Neutrophil (primary cell): ENCODE measurements at regions not wholly inside any gene's neighbourhood (a gene's known extent, or its start where the extent isn't known, plus 50 kb on each side); places are given as distances from the start of the nearest gene placed in this dataset.
"Not testable (repeated sequence)": the region's sequence is repeated elsewhere in the genome, so short reads cannot be mapped to it uniquely, and the experiment has no call there.

Source experiments
- H3K27ac ChIP-seq: fragments of 200-600 bp; sonication (generic); 2 replicates; pipeline ENCODE4 v1.5.1; 2016; ENCODE audit warnings: mild to moderate bottlenecking, moderate library complexity
- H3K27me3 ChIP-seq: fragments of 200-600 bp; sonication (generic); 2 replicates; pipeline ENCODE4 v1.6.0; 2016; ENCODE audit warnings: mild to moderate bottlenecking
- H3K36me3 ChIP-seq: fragments of 200-600 bp; sonication (generic); 2 replicates; pipeline ENCODE4 v1.5.1; 2017
- H3K4me1 ChIP-seq, 2 experiments: fragments of 200-600 bp in 1 of 2; sonication (generic) in 1 of 2; 1 replicate in 1 of 2; 2 replicates in 1 of 2; pipeline versions ENCODE4 v1.5.1 to v1.6.1; 2013 to 2016; ENCODE audit warnings: low read depth in 1 of 2, low read length in 1 of 2, mild to moderate bottlenecking in 1 of 2, moderate library complexity in 1 of 2; ENCODE audit not compliant: control insufficient read depth in 1 of 2, insufficient read depth in 1 of 2
- H3K4me3 ChIP-seq, 2 experiments: fragments of 200-600 bp in 1 of 2; sonication (generic) in 1 of 2; 1 replicate in 1 of 2; 2 replicates in 1 of 2; pipeline ENCODE4 v1.5.1; 2013 to 2016; ENCODE audit warnings: low read depth in 1 of 2, low read length in 1 of 2, mild to moderate bottlenecking in 1 of 2, moderate library complexity in 1 of 2
- H3K9me3 ChIP-seq: fragments of 200-600 bp; sonication (generic); 2 replicates; pipeline ENCODE4 v1.5.1; 2016
- CTCF ChIP-seq: fragments of 200-600 bp; sonication (generic); IDR thresholded peaks from 2 replicates; pipeline ENCODE4 v1.5.1; 2016; ENCODE audit warnings: antibody characterized with exemption

DNA sequence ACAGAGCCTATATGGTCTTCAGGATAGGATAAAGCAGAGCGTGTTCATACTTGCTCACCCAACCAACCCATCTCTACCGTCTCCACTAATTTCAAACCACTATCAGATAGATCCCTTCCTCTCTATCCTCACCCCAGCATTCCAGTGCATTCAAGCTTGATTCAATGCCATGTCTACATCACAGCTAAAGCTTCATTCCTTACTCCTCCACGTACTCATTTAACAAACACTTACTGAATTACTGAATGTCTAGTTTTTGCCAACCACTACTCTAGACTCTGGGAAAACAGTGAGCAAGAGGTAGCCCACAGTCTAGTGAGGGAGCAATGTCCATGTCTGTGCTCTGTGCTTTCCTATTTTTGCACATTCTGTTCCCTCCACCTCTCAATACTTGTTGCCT, 163.5 kb upstream of the MSX2 start:
- no peaks in the 10 kb centered on the region for H3K4me1 ChIP-seq
- H3K27ac ChIP-seq, result no peak overlapping the region
- no peaks in the 10 kb centered on the region for H3K36me3 ChIP-seq
- TF ChIP-seq CTCF, result no peak
- H3K4me3 ChIP-seq, result no peak overlapping the region
- H3K27me3 ChIP-seq, result peaks cover 19% of the 10 kb centered on the region
- no peaks in the 10 kb centered on the region for H3K9me3 ChIP-seq

GRCh38 chr5:174563040-174563439, 161.3 kb upstream of the MSX2 start:
- not testable (repeated sequence) for H3K4me1 ChIP-seq, H3K27ac ChIP-seq, H3K4me3 ChIP-seq, H3K9me3 ChIP-seq, H3K36me3 ChIP-seq
- peaks cover 19% of the 10 kb centered on the region for H3K27me3 ChIP-seq

DNA sequence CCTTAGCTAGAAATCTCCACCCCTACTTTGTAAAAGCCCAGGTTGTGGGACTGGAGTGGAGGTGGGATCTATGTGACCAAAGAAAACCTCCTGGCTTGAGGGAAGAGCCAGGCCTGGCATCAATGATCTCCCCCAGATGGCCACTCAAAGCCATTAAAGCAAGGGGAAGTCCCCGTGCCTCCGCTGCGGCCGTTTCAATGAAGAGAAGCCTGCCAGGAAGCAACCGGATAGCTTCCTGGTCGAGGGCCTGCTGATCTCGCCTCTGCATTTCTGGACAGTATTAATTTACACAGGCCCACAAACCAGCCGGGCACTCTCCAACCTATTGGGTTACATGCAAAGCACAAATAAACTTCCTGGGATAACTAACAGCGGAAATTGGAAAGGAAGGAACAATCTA, 160.5 kb upstream of the MSX2 start:
- H3K4me1 ChIP-seq, result no peaks in the 10 kb centered on the region
- H3K9me3 ChIP-seq, result no peaks in the 10 kb centered on the region
- TF ChIP-seq CTCF, result no peak
- no peak overlapping the region for H3K4me3 ChIP-seq
- no peaks in the 10 kb centered on the region for H3K36me3 ChIP-seq
- H3K27ac ChIP-seq, result no peak overlapping the region
- peaks cover 19% of the 10 kb centered on the region for H3K27me3 ChIP-seq

DNA sequence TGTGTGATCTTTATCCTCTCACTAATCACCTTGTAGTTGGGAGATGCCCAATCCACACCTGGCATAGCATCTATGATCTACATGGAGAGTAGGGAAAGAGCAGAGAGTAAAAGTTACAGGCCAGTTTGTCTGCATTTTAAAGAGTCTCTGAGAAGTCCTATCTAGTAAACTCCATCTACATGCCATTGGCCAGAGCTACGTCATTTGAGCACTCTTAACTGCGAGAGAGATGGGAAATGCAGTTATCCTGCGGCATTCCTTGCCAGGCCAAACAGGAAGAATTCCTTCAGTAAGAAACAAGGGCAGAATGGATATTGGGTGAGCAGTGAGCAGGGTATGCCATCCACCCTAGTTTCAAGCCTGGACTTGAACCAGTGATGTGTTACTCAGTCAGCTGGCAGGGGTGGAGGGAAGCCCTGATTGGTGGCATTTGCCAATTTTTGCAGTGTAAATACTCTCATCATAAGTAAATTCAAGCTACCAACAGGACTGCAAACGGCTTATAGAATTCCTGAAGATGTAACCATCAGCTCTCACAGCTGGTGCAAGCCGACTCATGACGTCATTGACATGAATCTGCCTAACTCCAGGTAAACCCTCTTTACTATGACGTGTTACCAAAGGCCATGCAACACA, 156.8 kb upstream of the MSX2 start:
- TF ChIP-seq CTCF, result no peak
- no peak overlapping the region for H3K4me3 ChIP-seq
- H3K9me3 ChIP-seq, result no peaks in the 10 kb centered on the region
- H3K36me3 ChIP-seq, result no peaks in the 10 kb centered on the region
- no peak overlapping the region for H3K27ac ChIP-seq
- peaks cover 14% of the 10 kb centered on the region for H3K27me3 ChIP-seq
- no peaks in the 10 kb centered on the region for H3K4me1 ChIP-seq

- Histone ChIP-seq H3K27ac (no peak overlapping the region), H3K27me3 (peaks cover 34% of the 10 kb centered on the region), H3K36me3 (no peaks in the 10 kb centered on the region), H3K9me3 (no peaks in the 10 kb centered on the region), H3K4me1 (no peaks in the 10 kb centered on the region), H3K4me3 (no peak overlapping the region)
- no peak for TF ChIP-seq CTCF
These were observed 153.7 kb upstream of the MSX2 start for GRCh38 chr5:174570662-174571061.

DNA sequence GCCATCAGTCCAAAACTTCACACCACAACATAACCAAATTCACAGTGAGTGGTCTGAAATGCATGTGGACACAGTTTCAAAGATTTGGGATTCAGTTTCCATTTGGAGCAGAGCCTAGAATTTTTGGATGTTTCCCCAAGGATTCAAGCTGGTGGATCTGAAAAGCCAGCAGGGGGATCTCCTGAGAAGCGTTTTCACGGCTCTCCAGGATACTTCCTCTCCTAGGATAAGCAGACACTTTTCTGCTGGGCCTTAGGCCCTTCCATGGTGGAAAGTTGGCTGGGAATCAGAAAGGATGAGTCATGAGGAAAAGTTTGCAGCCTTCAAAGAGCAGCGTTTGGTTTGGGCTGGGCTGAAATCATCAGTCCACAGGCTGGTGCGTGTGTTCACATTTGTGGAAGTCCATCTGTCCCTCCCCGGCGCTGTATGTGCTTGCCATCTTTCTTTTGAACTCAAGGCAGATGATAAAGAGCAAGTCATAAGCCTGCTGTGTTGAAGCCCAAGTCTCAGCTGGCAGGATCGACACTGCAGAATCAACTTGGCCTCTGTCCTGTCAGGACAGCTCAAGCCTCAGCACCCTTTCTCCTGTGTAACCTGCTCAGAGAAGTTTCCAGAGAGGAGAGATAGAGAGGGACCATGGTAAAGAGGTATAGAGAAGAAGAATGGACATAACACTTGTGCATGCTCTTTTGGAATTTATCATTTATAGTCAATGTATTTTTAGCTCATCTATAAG, 152.6 kb upstream of the MSX2 start:
- H3K27me3 ChIP-seq, result peaks cover 34% of the 10 kb centered on the region
- no peak for TF ChIP-seq CTCF
- no peaks in the 10 kb centered on the region for H3K36me3 ChIP-seq
- no peak overlapping the region for H3K4me3 ChIP-seq
- H3K27ac ChIP-seq, result no peak overlapping the region
- H3K9me3 ChIP-seq, result no peaks in the 10 kb centered on the region
- H3K4me1 ChIP-seq, result no peaks in the 10 kb centered on the region
